ENCODE measurements at regions not wholly inside any gene's neighbourhood (a gene's known extent, or its start where the extent isn't known, plus 50 kb on each side); places are given as distances from the start of the nearest gene placed in this dataset.
"Not testable (repeated sequence)": the region's sequence is repeated elsewhere in the genome, so short reads cannot be mapped to it uniquely, and the experiment has no call there.

DNA sequence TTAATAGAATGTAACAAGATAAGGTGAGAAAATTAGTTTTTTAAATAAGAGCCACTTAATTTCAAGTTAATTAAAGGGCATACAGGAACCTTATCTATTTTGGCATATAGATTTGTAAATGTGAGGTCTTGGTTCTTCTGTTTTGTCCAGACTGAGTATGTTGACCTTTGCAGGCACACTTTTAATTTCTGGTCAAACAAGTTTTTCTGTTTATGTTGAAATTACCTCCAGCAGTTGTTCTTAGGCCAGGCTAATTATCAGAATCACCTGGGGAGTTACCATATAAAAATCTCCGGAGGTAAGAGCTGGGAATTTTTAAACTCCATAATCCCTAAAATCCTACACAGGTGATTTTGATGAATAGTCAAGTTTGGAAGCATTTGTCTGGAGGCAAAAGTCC, 227.4 kb upstream of the ANKRD50 start:
- DNase-seq, result no peak

GRCh38 chr4:124938836-124939235, 226.3 kb upstream of the ANKRD50 start:
- no peak for DNase-seq

DNA sequence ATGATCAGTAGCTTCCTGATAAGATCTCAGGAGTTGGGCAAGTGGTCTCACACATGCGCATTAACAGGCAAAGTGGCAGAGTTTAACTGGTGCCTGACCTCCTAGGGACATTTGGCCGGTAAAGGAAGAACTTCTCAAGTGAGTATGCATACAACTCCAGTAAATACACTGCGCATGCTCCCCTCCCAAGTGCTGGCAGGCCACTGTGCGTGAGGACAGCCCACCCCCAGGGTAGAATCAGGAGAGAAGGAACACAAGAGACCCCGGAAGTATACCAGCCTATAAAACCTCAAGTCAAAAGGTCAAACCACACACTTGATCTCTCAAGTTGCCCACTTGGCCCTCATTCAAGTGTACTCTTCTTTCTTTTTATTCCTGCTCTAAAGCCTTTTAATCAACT, 225.5 kb upstream of the ANKRD50 start:
- no peak for DNase-seq

DNA sequence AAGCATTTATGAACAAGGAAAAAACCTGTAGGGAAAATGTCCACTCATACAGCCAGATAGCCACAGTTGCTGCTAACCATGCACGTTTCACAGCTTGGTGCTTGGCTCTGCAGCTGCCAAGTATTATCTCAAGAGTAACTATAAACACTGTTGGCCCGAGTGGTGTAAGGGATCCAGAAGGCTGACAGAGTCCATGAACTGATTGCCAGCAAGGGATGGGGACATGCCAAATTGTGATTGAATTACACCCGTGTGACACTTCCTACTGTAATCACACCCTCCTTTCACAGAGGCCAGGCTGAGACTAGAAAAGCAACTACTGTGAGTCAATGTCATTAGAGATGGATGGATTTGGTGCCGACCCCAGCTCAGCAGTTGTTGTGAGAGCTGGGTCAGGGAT, 223.9 kb upstream of the ANKRD50 start:
- DNase-seq, result no peak

GRCh38 chr4:124934916-124935315, 222.4 kb upstream of the ANKRD50 start:
- no peak for DNase-seq

GRCh38 chr4:124933521-124933920, 221.0 kb upstream of the ANKRD50 start:
- no peak for DNase-seq

DNA sequence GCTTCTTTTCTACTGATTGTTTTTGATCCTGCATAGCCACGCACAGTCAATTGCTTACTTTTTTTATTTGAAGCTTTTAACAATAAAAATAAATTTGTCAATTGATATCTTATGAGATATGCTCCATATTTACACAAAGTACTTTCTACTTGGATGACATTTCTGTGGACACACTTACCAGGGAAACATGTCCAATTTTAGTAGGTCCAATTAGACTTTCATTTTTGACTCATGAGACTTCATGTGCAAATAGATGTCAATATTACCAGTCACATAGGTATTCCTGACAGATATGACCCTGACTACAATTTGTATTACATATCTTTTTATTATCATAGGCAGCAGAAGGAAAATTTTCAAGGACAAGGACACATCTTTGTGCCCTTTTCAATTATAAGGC, 219.9 kb upstream of the ANKRD50 start:
- no peak for DNase-seq

GRCh38 chr4:124931050-124931449, 218.5 kb upstream of the ANKRD50 start:
- DNase-seq, result no peak

GRCh38 chr4:124922748-124923147, 210.2 kb upstream of the ANKRD50 start:
- DNase-seq, result not testable (repeated sequence)

- no peak for DNase-seq
Measured at GRCh38 chr4:124918559-124919122, 206.1 kb upstream of the ANKRD50 start.

- no peak for DNase-seq
Measured at GRCh38 chr4:124915073-124915472, 202.5 kb upstream of the ANKRD50 start.

DNA sequence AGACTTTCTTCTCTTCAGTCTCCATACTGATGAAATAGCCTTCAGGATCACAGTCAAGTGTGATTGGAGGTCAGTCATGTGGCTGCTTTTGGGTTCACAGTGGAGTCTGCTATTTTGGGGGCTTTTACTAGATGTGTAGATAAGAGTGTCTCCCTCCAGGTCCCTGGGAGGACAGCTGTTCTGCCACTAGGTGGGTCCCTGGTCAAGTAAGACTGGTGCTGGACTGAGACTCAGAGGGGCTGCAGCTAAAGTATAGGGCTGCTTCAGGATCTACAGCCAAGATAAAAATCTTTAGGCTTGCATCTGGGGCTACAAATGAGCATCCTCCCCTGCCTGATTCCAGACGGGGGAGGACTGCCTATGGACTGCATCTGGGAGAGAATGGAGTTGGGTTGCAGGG, 200.7 kb upstream of the ANKRD50 start:
- DNase-seq, result no peak

- no peak for DNase-seq
Measured at GRCh38 chr4:124910327-124910726, 197.8 kb upstream of the ANKRD50 start.

- DNase-seq, result no peak
Measured at GRCh38 chr4:124907881-124908280, 195.3 kb upstream of the ANKRD50 start.

GRCh38 chr4:124905441-124905840, 192.9 kb upstream of the ANKRD50 start:
- DNase-seq, result no peak

DNA sequence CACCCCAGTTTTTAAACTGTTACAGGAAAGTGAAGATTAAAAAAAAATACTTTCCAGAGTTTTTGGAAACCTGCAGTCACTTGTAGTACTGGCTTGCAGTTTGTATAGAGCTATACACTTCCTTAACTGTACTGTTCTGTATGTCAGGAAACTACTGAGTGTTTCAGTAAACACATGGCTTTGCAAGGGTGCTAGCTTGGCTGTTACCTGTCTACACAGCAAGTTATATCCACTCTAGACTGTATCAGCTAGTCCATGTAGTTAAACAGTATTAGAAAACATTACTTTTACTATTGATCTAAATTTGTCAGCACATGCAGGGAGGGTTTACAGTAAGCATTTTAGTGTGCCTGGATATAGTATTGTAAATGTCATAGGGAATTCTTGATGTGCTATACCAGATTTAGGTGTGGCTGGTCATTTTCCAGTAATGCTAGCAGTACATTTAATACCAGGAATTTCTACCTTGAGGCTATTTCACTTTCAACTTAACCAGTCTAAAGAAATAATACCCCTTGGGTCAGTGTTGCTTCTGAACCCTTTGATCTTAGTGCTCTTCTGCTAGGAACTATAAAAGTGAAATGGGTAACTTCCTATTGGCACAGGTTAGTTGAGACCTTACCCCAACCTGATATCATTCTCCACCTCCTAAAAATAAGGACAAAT, 192.3 kb upstream of the ANKRD50 start:
- DNase-seq, result no peak

GRCh38 chr4:124903995-124904722, 191.6 kb upstream of the ANKRD50 start:
- DNase-seq, result no peak

GRCh38 chr4:124902001-124902515, 189.5 kb upstream of the ANKRD50 start:
- DNase-seq, result no peak

DNA sequence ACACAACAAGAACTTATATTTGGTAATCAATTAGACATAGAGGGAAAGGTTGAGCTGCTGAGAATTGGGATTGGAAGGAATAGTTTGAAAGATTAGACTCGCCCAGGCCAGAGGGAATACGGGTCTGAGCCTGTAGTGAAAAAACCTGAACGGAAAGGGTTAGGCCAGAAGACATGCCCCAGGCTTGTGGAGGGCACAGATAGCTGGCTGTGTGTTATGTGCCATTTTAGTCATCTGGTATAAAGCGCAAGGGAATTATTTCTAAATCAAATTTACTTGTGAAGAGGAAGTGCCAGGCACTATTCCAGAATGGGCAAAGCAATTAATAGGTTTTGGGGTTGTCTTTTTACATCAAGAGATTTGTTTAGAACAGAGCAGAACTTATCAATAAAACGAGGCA, 187.5 kb upstream of the ANKRD50 start:
- no peak for DNase-seq

- no peak for DNase-seq
Measured at GRCh38 chr4:124890522-124890921, 178.0 kb upstream of the ANKRD50 start.

GRCh38 chr4:124887739-124888138, 175.2 kb upstream of the ANKRD50 start:
- no peak for DNase-seq

DNA sequence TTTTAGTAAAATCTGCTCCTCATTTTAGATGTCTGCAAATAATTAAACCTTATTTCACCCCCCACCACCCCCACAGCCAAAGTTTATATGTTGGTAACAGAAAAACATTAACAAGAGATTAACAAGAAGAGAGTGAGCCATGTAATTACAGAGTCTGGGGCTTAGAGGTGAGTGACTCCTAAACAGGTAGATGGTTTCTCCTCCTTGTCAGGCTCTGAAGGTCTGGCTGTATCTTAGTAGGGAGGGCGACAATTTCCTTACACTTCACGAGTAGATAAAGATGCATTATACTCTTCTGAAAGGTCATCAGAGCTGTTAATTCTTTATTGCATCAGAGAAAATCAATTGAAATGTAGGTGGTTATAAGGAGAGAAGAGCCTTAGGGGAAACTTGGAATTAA, 171.8 kb upstream of the ANKRD50 start:
- no peak for DNase-seq

- DNase-seq, result no peak
Measured at GRCh38 chr4:124883632-124884031, 171.1 kb upstream of the ANKRD50 start.

DNA sequence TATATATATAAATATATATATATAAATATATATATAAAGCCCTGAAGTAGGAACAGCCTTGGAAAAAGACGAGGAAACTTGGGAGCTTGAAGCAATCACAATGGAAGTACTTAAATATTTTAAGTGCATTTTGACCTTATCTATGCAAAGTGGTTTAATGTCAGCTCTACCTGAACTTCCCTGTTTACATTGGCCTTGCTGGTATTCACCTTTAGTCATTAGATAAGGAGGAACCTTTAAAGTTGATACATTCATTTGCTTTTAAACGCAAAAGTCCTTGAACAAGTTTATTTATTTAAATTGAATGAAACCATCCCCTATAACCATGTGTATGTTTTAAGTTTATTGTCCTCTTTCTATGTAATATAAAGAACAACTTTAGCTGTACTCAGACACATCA, 166.7 kb upstream of the ANKRD50 start:
- no peak for DNase-seq
